ENCODE measurements at regions not wholly inside any gene's neighbourhood (a gene's known extent, or its start where the extent isn't known, plus 50 kb on each side); places are given as distances from the start of the nearest gene placed in this dataset.

- intact Hi-C loops (cut with DNase I): no loop called here
- Histone ChIP-seq H3K4me3 (no peak overlapping the region), H3K9me3 (replicated peaks in 1 of 3) (no peaks in the 10 kb centered on the region), H3K27ac (no peak overlapping the region), H3K4me1 (replicated peaks in 1 of 2) (no peaks in the 10 kb centered on the region), H3K36me3 (replicated peaks in 1 of 2) (no peaks in the 10 kb centered on the region), H3K27me3 (no peaks in the 10 kb centered on the region)
- no peak for TF ChIP-seq CTCF (IDR thresholded peaks at IDR 0.05)
- TF ChIP-seq POLR2A (IDR thresholded peaks at IDR 0.05): no peak
- no peak for DNase-seq
- 52 to 77% (median 71%) methylated on average over 1 of the region's 1 CpG for WGBS, 4 donors
Observed at GRCh38 chr1:98503771-98504170, 157.8 kb upstream of the SNX7 start.

- Histone ChIP-seq H3K27ac (no peak overlapping the region), H3K36me3 (replicated peaks in 1 of 2) (no peaks in the 10 kb centered on the region), H3K4me3 (no peak overlapping the region), H3K4me1 (replicated peaks in 1 of 2) (no peaks in the 10 kb centered on the region), H3K9me3 (replicated peaks in 1 of 3) (no peaks in the 10 kb centered on the region), H3K27me3 (no peaks in the 10 kb centered on the region)
- no peak for DNase-seq
- no peak for TF ChIP-seq CTCF (IDR thresholded peaks at IDR 0.05)
- TF ChIP-seq POLR2A (IDR thresholded peaks at IDR 0.05): no peak
- intact Hi-C loops (cut with DNase I): no loop called here
Observed at GRCh38 chr1:98502937-98503336, 158.6 kb upstream of the SNX7 start.

GRCh38 chr1:98500324-98500723 lies 161.2 kb upstream of the SNX7 start:
- 70 to 88% (median 77%) methylated on average over 2 of the region's 2 CpGs for WGBS, 4 donors
- intact Hi-C loops (cut with DNase I): no loop called here
- Histone ChIP-seq H3K4me1 (replicated peaks in 1 of 2) (no peaks in the 10 kb centered on the region), H3K27me3 (no peaks in the 10 kb centered on the region), H3K36me3 (replicated peaks in 1 of 2) (no peaks in the 10 kb centered on the region), H3K9me3 (replicated peaks in 1 of 3) (no peaks in the 10 kb centered on the region), H3K27ac (no peak overlapping the region), H3K4me3 (no peak overlapping the region)
- no peak for DNase-seq
- TF ChIP-seq POLR2A (IDR thresholded peaks at IDR 0.05) (no peak), CTCF (IDR thresholded peaks at IDR 0.05) (no peak)

GRCh38 chr1:98498651-98499050 lies 162.9 kb upstream of the SNX7 start:
- Histone ChIP-seq H3K9me3 (replicated peaks in 1 of 3) (no peaks in the 10 kb centered on the region), H3K4me3 (no peak overlapping the region), H3K27me3 (no peaks in the 10 kb centered on the region), H3K36me3 (replicated peaks in 1 of 2) (no peaks in the 10 kb centered on the region), H3K4me1 (replicated peaks in 1 of 2) (no peaks in the 10 kb centered on the region), H3K27ac (no peak overlapping the region)
- intact Hi-C loops (cut with DNase I): no loop called here
- TF ChIP-seq CTCF (IDR thresholded peaks at IDR 0.05): no peak
- no peak for TF ChIP-seq POLR2A (IDR thresholded peaks at IDR 0.05)
- DNase-seq: no peak
- WGBS, 4 donors: 71 to 74% (median 73%) methylated on average over 1 of the region's 1 CpG

Data from adrenal gland (tissue), 9 donors.